GM18508 (cell line): ENCODE measurements at regions not wholly inside any gene's neighbourhood (a gene's known extent, or its start where the extent isn't known, plus 50 kb on each side); places are given as distances from the start of the nearest gene placed in this dataset.

Experiments used
- ATAC-seq: cut with Tn5 transposase; IDR thresholded peaks from one replicate; pipeline ENCODE4 v1.9.1; 2021; ENCODE audit warnings: moderate number of reproducible peaks; ENCODE audit not compliant: insufficient read depth, unreplicated experiment

DNA sequence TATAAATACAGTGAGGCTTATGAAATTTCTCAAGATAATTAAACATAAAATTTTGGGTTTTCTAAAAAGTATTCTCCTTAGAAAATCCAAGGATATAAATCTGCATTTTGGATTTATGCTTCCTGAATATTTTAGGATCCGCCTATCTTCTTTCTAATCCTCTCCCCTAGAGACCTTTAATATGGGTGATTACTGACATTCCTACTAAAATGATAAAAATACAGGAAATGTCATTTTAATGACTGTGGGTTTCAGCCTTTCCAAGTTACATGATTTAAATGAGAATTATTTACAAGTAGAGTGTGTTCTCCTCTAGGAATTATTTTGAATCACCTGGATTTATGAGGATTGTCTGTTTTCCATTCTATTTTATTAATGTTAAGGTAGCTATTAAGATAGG is 150.4 kb downstream of the C7orf25 start:
- no peak for ATAC-seq

DNA sequence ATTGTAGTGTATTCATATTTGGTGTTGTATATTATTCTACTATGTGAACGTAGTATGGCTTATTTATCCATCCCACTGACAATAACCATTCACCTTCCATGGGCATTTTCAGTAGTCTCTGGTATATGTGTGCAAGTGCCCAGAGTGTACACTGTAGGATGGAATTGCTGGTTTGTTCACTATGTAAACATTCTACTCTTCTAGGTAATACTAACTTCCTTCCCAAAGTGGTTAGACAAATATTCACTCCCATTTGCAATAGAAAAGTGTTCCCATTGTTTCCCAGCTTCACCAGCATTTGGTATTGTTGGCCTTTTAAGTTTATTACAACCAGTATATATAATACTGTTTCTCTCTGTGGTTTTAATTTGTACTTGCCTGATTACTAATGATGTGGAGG is 153.7 kb downstream of the C7orf25 start:
- no peak for ATAC-seq

DNA sequence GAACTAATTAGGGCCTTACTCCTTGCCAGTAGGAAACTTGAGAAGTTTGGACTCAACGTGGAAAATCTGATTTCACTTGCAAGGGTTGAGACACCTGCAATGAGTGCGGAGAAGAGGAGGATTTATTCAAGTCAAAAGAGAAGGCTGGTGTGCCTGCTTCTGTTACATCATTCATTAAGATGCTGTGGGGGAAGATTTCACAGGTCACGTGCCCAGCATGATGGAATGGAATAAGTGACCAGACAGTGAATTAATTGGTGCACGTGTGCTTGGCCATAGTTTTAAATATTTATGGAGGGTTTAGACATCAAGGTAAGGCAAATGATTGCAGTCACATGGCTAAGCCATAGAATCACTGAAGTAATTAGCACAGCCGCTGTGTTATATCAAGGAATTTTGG is 155.0 kb downstream of the C7orf25 start:
- no peak for ATAC-seq

GRCh38 chr7:42753811-42754363 is 158.0 kb downstream of the C7orf25 start:
- no peak for ATAC-seq

- ATAC-seq = no peak
These were observed 158.5 kb downstream of the C7orf25 start for GRCh38 chr7:42753367-42753766.

GRCh38 chr7:42750172-42750571 is 161.7 kb downstream of the C7orf25 start:
- ATAC-seq = no peak

- no peak for ATAC-seq
These were observed 164.8 kb downstream of the C7orf25 start for GRCh38 chr7:42747044-42747443.

DNA sequence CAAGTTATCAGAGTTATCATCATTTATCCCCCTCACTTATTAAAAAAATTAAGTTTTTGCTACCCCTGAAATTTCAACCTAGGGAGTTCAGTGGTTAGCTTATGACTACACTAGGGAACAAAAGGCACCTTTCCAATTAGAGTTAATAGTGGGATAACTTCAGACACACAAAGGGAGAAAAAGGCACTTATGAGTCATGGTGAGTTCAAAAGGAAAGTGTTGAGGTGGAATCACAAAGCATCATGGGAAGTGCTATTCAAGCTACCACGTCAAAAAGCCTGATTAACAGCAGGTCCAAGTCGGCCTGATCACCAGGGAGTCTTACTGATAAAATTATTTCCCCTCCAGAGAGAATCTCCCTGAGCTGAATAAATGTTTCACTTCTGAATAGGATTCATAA is 165.7 kb downstream of the C7orf25 start:
- no peak for ATAC-seq

DNA sequence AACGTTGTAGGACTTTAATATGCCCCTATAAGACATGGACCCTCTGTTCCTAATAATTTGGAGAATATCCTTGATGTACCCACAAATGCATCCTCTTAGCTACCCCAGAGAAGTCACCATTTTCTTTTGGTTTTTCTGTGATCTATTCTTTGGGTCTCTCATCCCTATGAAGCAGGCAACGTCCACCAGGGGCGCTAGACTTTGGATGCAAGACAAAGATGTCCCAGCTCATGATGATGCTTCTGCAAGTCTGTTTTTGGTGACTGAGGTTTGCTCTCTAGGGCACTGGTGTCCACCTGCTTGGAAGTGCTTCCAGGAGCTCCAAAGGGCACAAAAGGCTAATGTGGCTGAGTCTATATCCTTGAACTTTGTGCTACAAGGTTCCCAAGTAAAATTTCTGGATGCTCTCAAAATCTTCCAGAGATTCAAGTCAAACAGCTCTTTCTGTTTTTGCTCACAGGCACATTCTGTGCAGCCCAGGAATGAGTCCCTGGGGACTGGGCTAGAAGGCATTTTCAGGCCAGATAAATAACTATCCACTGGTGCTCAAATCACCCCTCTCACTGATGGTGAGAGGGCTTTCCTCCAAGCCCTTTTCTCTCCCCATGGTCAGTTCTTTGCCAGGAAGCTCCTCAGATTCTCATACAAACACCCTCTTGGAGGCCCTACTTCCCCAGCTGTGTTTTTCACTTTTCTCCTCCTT is 166.4 kb downstream of the C7orf25 start:
- peak; percentile 63 for ATAC-seq

DNA sequence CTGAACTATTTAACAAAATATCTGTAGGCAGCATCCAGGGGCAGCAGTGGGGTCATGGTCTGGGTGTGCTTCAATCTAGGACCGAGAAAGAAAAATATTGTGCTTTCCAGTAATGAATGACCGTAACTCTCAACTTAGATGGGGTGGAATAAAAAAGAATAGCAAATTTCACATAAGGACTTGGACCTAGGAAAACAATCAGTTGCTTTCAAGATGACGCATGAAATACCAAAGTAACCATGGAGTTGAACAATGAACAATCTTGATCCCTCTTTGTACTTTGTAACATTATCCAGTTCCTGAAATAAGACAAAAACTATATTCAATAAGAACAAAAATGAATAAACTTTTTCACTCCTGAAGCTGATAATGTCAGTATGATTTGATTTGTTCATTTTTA is 167.1 kb downstream of the C7orf25 start:
- ATAC-seq = no peak

GRCh38 chr7:42743077-42743858 is 168.6 kb downstream of the C7orf25 start:
- ATAC-seq = no peak

- ATAC-seq = no peak
These were observed 169.6 kb downstream of the C7orf25 start for GRCh38 chr7:42742318-42742717.

DNA sequence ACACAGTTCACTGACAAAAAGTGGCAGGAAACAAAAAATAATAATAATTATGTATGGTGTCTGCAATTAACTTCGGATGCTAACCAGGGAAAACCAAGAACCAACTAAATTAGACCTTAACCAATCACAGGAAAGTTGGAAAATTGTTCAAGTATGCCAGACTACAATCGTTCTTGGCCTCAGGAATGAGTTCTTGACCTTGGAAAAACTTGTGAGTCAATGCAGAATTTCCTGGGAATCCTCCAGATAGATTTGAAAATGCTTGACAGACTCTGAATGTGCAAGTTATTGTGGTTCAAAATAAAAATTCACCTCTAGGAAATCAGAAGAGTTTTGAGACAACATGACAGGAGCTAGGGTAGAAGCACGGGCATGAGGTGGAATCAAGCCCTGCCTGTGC is 171.5 kb downstream of the C7orf25 start:
- no peak for ATAC-seq

- no peak for ATAC-seq
These were observed 172.2 kb downstream of the C7orf25 start for GRCh38 chr7:42739638-42740037.

DNA sequence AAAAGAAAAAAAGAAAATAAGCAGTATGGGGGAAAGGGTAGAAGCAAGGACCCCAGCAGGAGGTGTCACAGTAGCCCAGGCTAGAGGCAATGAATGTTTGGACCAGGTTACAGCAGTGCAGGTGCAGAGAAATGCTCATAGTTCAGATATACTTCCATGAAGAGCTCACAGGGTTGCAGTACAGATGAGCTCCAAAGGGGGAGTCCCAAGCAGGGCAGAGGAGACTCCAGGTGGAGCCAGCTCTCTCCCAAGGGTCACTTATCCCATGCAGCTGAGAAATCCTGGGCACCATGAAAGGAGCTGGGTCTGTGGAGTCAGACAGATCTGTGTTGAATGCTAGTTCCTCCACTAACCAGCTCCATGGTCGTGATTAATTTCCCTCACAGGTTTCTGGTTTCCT is 174.9 kb downstream of the C7orf25 start:
- ATAC-seq = no peak

GRCh38 chr7:42735081-42735480 is 176.8 kb downstream of the C7orf25 start:
- ATAC-seq = no peak

DNA sequence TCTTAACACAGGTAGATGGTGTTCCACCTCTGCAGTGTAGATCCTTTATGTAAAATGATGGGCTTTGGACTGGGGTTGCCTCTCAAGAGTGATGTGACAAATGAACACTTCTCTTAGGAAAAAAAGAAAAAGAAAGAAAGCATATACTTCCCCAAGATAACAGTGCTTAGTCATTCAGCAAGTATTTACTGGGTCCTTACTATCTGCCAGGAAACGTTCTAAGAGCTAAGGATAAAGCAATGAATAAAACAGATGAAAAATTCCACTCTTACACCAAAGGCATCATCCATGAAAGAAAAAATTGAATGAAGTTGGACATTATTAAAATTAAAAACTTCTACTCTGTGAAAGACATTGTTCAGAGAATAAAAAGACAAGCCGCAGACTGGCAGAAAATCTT is 177.3 kb downstream of the C7orf25 start:
- no peak for ATAC-seq

- ATAC-seq = no peak
These were observed 178.8 kb downstream of the C7orf25 start for GRCh38 chr7:42733040-42733439.

DNA sequence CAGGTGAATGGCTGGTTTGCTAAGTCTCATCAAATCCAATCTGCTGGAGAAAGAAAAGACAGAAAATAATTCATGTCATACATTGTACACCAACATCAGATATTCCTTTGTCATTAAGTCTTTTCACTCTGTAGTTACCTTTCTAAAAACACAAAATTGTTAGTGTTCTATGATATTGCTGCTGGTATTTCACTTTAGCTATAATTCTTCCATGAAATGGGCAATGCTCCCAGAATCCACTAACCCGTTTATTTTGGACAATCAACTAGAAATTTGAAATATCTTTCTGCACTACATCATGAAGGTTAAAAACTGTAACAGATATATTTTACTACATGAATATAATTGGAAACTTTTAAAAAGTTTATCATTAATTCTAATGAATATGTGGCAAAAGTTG is 181.3 kb downstream of the C7orf25 start:
- no peak for ATAC-seq

DNA sequence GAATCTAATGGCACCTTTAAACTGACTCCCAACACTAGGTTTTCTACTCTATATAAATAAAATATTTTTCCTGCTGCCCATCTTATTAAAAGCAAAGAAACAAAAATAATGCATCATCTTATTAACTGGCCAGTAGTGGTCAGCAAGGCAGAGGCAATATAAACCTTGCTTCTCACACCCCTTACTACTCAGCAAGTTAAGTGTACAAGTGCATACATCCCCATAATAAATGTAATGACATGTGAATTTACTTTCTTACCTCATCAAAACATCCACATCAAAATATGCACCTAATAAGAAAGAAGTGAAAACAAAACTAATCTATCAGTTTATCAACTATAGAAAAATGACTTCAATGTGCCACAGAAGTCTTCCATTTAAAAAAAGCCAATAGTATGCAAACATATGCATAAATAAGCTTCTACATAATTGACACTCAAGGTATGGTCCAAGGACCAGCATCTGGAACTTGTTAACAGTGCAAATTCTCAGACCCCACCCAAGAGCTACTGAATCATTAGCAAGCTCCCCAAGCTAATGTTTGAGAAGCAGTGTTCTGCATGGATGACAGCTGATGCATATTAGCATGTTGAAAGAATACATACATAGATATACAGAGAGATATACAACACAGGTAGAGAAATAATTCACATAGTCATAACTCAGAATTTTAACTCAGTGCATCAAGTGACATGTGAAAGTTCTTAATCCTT is 182.7 kb downstream of the C7orf25 start:
- no peak for ATAC-seq

DNA sequence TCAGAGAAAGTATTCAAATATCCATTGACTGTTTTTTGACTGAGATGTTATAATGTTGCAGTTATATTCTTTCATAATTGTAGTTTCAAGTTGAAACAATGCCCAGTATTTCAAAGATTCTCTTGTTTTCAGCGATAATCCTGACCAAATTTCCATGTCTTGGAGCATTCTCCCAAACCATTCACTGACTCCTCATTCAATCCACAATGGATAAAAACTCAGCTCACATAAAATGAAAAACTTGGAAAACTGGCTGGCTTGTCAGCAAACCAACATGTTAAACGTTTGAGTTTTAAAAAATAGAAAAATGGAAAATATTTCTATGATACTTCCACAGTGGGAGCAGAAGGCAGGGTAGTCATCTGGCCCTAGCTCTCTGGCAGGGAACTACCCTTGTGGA is 184.4 kb downstream of the C7orf25 start:
- ATAC-seq = no peak
